GM21515 (cell line): ENCODE measurements at regions not wholly inside any gene's neighbourhood (a gene's known extent, or its start where the extent isn't known, plus 50 kb on each side); places are given as distances from the start of the nearest gene placed in this dataset.
"Not testable (repeated sequence)": the region's sequence is repeated elsewhere in the genome, so short reads cannot be mapped to it uniquely, and the experiment has no call there.

ENCODE experiments used
- ATAC-seq: cut with Tn5 transposase; IDR thresholded peaks from one replicate; pipeline ENCODE4 v1.9.1; 2021; ENCODE audit not compliant: unreplicated experiment

- ATAC-seq: no peak
Measured at GRCh38 chr16:86072328-86073102, 173.6 kb downstream of the IRF8 start.

GRCh38 chr16:86073103-86073625, 174.2 kb downstream of the IRF8 start:
- no peak for ATAC-seq

- no peak for ATAC-seq
Measured at GRCh38 chr16:86073763-86074493, 175.0 kb downstream of the IRF8 start.

- ATAC-seq: no peak
Measured at GRCh38 chr16:86074651-86075487, 175.9 kb downstream of the IRF8 start.

- ATAC-seq: no peak
Measured at GRCh38 chr16:86075488-86075785, 176.5 kb downstream of the IRF8 start.

GRCh38 chr16:86075839-86076440, 177.0 kb downstream of the IRF8 start:
- ATAC-seq: no peak

GRCh38 chr16:86076606-86077005, 177.6 kb downstream of the IRF8 start:
- ATAC-seq: no peak

GRCh38 chr16:86077243-86077940, 178.4 kb downstream of the IRF8 start:
- ATAC-seq: no peak

- no peak for ATAC-seq
Measured at GRCh38 chr16:86078121-86078600, 179.2 kb downstream of the IRF8 start.

- ATAC-seq: not testable (repeated sequence)
Measured at GRCh38 chr16:86078711-86079110, 179.7 kb downstream of the IRF8 start.

- no peak for ATAC-seq
Measured at GRCh38 chr16:86079255-86079885, 180.4 kb downstream of the IRF8 start.

GRCh38 chr16:86080131-86080875, 181.3 kb downstream of the IRF8 start:
- ATAC-seq: no peak

- ATAC-seq: no peak
Measured at GRCh38 chr16:86080982-86081381, 182.0 kb downstream of the IRF8 start.

- no peak for ATAC-seq
Measured at GRCh38 chr16:86082418-86083030, 183.6 kb downstream of the IRF8 start.

GRCh38 chr16:86083382-86084002, 184.5 kb downstream of the IRF8 start:
- ATAC-seq: no peak

GRCh38 chr16:86085161-86085611, 186.2 kb downstream of the IRF8 start:
- no peak for ATAC-seq

GRCh38 chr16:86085795-86086194, 186.8 kb downstream of the IRF8 start:
- no peak for ATAC-seq

- ATAC-seq: no peak
Measured at GRCh38 chr16:86086471-86086870, 187.5 kb downstream of the IRF8 start.
